22Rv1 (cell line): ENCODE measurements at regions not wholly inside any gene's neighbourhood (a gene's known extent, or its start where the extent isn't known, plus 50 kb on each side); places are given as distances from the start of the nearest gene placed in this dataset.

Source experiments
- ZFX ChIP-seq: fragments of 450-650 bp; IDR thresholded peaks from 2 replicates; pipeline ENCODE4 v1.6.1; 2017; ENCODE audit warnings: antibody characterized with exemption, borderline replicate concordance
- TF ChIP-seq, protein P1 (sequence below): fragments of 450-650 bp; IDR thresholded peaks from 2 replicates; pipeline ENCODE4 v1.5.1; 2017; ENCODE audit warnings: mild to moderate bottlenecking

DNA sequence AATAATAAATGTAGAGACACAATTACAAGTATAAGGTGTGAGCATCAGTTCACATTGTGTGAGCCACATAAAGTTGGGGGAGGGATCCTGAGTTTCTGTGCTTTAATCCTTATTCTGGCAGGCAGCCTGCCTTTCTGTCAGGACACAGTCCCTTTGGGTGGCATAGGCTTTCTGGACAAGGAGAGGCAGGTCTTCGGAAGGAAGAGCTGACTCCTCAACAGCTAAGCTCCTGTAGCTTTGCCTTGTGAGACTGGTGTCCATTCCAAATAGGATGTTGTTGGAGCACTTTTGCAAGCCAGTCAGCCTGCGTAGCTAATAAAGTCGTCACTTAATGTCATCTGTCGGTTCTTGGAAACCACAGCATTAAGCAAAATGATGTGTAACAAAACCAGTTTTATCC is 151.9 kb upstream of the MCTP2 start:
- TF ChIP-seq, protein P1, sequence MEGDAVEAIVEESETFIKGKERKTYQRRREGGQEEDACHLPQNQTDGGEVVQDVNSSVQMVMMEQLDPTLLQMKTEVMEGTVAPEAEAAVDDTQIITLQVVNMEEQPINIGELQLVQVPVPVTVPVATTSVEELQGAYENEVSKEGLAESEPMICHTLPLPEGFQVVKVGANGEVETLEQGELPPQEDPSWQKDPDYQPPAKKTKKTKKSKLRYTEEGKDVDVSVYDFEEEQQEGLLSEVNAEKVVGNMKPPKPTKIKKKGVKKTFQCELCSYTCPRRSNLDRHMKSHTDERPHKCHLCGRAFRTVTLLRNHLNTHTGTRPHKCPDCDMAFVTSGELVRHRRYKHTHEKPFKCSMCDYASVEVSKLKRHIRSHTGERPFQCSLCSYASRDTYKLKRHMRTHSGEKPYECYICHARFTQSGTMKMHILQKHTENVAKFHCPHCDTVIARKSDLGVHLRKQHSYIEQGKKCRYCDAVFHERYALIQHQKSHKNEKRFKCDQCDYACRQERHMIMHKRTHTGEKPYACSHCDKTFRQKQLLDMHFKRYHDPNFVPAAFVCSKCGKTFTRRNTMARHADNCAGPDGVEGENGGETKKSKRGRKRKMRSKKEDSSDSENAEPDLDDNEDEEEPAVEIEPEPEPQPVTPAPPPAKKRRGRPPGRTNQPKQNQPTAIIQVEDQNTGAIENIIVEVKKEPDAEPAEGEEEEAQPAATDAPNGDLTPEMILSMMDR: no peak
- no peak for TF ChIP-seq ZFX
